WI38 (cell line): ENCODE measurements at regions not wholly inside any gene's neighbourhood (a gene's known extent, or its start where the extent isn't known, plus 50 kb on each side); places are given as distances from the start of the nearest gene placed in this dataset.

Experiments used
- H3K4me3 ChIP-seq: 2 replicates; pipeline ENCODE4 v1.5.1; 2011; ENCODE audit warnings: low read depth, mild to moderate bottlenecking, control low read depth, low read length
- CTCF ChIP-seq: IDR thresholded peaks from 2 replicates; pipeline ENCODE4 v1.5.1; 2012; ENCODE audit warnings: low read depth, mild to moderate bottlenecking, control low read depth, low read length

- no peak overlapping the region for H3K4me3 ChIP-seq
- TF ChIP-seq CTCF, result no peak
Observed at GRCh38 chr15:87347806-87348515, 908.6 kb downstream of the NTRK3 start.

GRCh38 chr15:87345961-87346360, 910.6 kb downstream of the NTRK3 start:
- TF ChIP-seq CTCF, result no peak
- H3K4me3 ChIP-seq, result no peak overlapping the region

- no peak overlapping the region for H3K4me3 ChIP-seq
- no peak for TF ChIP-seq CTCF
Observed at GRCh38 chr15:87343966-87344365, 912.6 kb downstream of the NTRK3 start.

GRCh38 chr15:87340370-87340769, 916.2 kb downstream of the NTRK3 start:
- H3K4me3 ChIP-seq, result no peak overlapping the region
- no peak for TF ChIP-seq CTCF

GRCh38 chr15:87326269-87326668, 930.3 kb downstream of the NTRK3 start:
- H3K4me3 ChIP-seq, result no peak overlapping the region
- no peak for TF ChIP-seq CTCF

GRCh38 chr15:87322870-87323269, 933.7 kb downstream of the NTRK3 start:
- TF ChIP-seq CTCF, result no peak
- no peak overlapping the region for H3K4me3 ChIP-seq

GRCh38 chr15:87322265-87322664, 934.3 kb downstream of the NTRK3 start:
- no peak for TF ChIP-seq CTCF
- no peak overlapping the region for H3K4me3 ChIP-seq
